Skeletal muscle cell (primary cell): ENCODE measurements at regions not wholly inside any gene's neighbourhood (a gene's known extent, or its start where the extent isn't known, plus 50 kb on each side); places are given as distances from the start of the nearest gene placed in this dataset.
A peak's percentile ranks its signal among the peaks of the same experiment; 100 is the strongest.

Source experiments
- DNase-seq: peaks from one replicate; pipeline ENCODE4 v3.0.0-alpha.2; 2010; ENCODE audit warnings: low read depth
- H3K4me3 ChIP-seq: 2 replicates; pipeline ENCODE4 v1.5.1; 2011; ENCODE audit warnings: low read depth, mild to moderate bottlenecking, control low read depth, low read length, moderate library complexity

- no peak overlapping the region for H3K4me3 ChIP-seq
- no peak for DNase-seq
Measured at GRCh38 chr21:39034590-39035536, 148.4 kb downstream of the PSMG1 start.

- no peak overlapping the region for H3K4me3 ChIP-seq
- DNase-seq, result peak; percentile 40
Measured at GRCh38 chr21:39033878-39034589, 149.2 kb downstream of the PSMG1 start.

- no peak overlapping the region for H3K4me3 ChIP-seq
- no peak for DNase-seq
Measured at GRCh38 chr21:39029900-39030884, 153.1 kb downstream of the PSMG1 start.

- DNase-seq, result no peak
- no peak overlapping the region for H3K4me3 ChIP-seq
Measured at GRCh38 chr21:39029086-39029755, 154.0 kb downstream of the PSMG1 start.

GRCh38 chr21:39025198-39025597 lies 158.1 kb downstream of the PSMG1 start:
- DNase-seq, result no peak
- H3K4me3 ChIP-seq, result no peak overlapping the region

GRCh38 chr21:39024538-39024937 lies 158.7 kb downstream of the PSMG1 start:
- no peak overlapping the region for H3K4me3 ChIP-seq
- DNase-seq, result no peak

GRCh38 chr21:39022863-39023693 lies 160.2 kb downstream of the PSMG1 start:
- no peak overlapping the region for H3K4me3 ChIP-seq
- no peak for DNase-seq

GRCh38 chr21:39022466-39022862 lies 160.8 kb downstream of the PSMG1 start:
- no peak for DNase-seq
- no peak overlapping the region for H3K4me3 ChIP-seq

GRCh38 chr21:39022035-39022434 lies 161.2 kb downstream of the PSMG1 start:
- no peak for DNase-seq
- H3K4me3 ChIP-seq, result no peak overlapping the region

GRCh38 chr21:39021478-39021832 lies 161.8 kb downstream of the PSMG1 start:
- no peak for DNase-seq

GRCh38 chr21:39020751-39021477 lies 162.3 kb downstream of the PSMG1 start:
- H3K4me3 ChIP-seq, result no peak overlapping the region
- no peak for DNase-seq

More at GRCh38 chr21:39021478-39021832, 161.8 kb downstream of the PSMG1 start:
- H3K4me3 ChIP-seq, result no peak overlapping the region

GRCh38 chr21:39018730-39019129 lies 164.5 kb downstream of the PSMG1 start:
- no peak overlapping the region for H3K4me3 ChIP-seq
- no peak for DNase-seq

GRCh38 chr21:39016740-39017315 lies 166.4 kb downstream of the PSMG1 start:
- DNase-seq, result no peak
- no peak overlapping the region for H3K4me3 ChIP-seq

GRCh38 chr21:39014747-39015146 lies 168.5 kb downstream of the PSMG1 start:
- peak; percentile 83 for DNase-seq
- H3K4me3 ChIP-seq, result no peak overlapping the region

- H3K4me3 ChIP-seq, result no peak overlapping the region
- DNase-seq, result no peak
Measured at GRCh38 chr21:39012326-39013230, 170.7 kb downstream of the PSMG1 start.

- DNase-seq, result no peak
- no peak overlapping the region for H3K4me3 ChIP-seq
Measured at GRCh38 chr21:39011911-39012310, 171.3 kb downstream of the PSMG1 start.
